WI38 (cell line): ENCODE measurements at regions not wholly inside any gene's neighbourhood (a gene's known extent, or its start where the extent isn't known, plus 50 kb on each side); places are given as distances from the start of the nearest gene placed in this dataset.
"Not testable (repeated sequence)": the region's sequence is repeated elsewhere in the genome, so short reads cannot be mapped to it uniquely, and the experiment has no call there.

ENCODE experiments used
- H3K4me3 ChIP-seq: 2 replicates; pipeline ENCODE4 v1.5.1; 2011; ENCODE audit warnings: low read depth, mild to moderate bottlenecking, control low read depth, low read length
- CTCF ChIP-seq: IDR thresholded peaks from 2 replicates; pipeline ENCODE4 v1.5.1; 2012; ENCODE audit warnings: low read depth, mild to moderate bottlenecking, control low read depth, low read length

GRCh38 chr15:93748710-93749109, 482.7 kb upstream of the MCTP2 start:
- no peak overlapping the region for H3K4me3 ChIP-seq
- no peak for TF ChIP-seq CTCF

DNA sequence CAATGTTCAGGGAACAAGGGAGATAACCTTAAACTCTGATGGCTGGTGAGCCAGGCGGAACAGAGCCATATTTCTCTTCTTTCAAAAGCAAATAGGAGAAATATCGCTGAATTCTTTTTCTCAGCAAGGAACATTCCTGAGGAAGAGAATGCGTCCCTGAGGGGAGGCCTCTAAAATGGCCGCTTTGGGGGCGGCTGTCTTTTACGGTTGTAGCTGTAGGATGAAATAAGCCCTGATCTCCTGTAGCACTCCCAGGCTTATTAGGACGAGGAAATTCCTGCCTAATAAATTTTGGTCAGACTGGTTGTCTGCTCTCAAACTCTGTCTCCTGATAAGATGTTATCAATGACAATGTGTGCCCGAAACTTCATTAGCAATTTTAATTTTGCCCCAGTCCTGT, 496.4 kb upstream of the MCTP2 start:
- H3K4me3 ChIP-seq: not testable (repeated sequence)

DNA sequence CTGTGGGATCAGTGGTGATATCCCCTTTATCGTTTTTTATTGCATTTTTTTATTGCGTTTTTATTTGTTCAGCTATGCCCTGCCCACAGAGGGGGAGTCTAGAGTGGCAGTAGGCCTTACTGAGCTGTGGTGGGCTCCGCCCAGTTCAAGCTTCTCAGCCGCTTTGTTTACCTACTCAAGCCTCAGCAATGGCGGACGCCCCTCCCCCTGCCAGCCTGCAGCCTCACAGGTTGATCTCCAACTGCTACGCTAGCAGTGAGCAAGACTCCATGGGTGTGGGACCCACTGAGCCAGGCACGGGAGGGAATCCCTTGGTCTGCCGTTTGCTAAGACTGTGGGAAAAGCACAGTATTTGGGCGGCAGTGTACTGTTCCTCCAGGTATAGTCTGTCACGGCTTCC, 500.6 kb upstream of the MCTP2 start:
- no peak for TF ChIP-seq CTCF
- no peak overlapping the region for H3K4me3 ChIP-seq

DNA sequence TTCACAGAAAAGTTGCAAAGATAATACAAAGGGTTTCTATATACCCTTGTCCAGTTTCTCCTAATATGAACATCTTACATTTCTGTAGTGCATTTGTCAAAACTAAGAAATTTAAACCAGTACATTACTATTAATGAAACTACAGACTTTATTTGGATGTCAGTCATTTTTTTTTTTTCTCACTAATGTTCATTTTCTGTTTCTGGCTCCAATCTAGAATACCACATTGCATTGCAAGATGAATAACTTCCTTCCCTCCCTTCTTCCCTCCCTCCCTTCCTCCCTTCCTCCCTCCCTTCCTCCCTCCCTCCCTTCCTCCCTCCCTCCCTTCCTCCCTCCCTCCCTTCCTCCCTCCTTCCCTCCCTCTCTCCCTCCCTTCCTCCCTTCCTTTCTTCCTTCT, 509.2 kb upstream of the MCTP2 start:
- TF ChIP-seq CTCF: no peak
- no peak overlapping the region for H3K4me3 ChIP-seq

- TF ChIP-seq CTCF: no peak
- H3K4me3 ChIP-seq: no peak overlapping the region
Observed at GRCh38 chr15:93720607-93721006, 510.8 kb upstream of the MCTP2 start.

DNA sequence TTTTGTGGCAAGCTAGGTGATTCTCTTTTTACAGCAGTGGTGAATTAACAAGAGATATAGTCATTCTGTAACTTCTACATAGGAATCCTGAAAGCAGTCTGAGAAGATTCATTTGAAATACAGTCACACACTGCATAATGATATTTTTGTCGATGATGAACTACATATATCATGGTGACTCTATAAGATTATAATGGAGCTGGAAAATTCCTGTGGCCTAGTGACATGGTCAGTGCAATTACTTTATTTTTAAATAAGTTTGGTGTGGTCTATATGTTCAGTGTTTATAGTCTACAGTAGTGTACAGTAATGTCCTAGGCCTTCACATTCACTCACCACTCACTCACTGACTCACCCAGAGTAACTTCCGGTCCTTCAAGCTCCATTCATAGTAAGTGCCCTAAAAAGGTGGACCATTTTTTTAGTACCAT, 511.4 kb upstream of the MCTP2 start:
- no peak overlapping the region for H3K4me3 ChIP-seq
- TF ChIP-seq CTCF: no peak

DNA sequence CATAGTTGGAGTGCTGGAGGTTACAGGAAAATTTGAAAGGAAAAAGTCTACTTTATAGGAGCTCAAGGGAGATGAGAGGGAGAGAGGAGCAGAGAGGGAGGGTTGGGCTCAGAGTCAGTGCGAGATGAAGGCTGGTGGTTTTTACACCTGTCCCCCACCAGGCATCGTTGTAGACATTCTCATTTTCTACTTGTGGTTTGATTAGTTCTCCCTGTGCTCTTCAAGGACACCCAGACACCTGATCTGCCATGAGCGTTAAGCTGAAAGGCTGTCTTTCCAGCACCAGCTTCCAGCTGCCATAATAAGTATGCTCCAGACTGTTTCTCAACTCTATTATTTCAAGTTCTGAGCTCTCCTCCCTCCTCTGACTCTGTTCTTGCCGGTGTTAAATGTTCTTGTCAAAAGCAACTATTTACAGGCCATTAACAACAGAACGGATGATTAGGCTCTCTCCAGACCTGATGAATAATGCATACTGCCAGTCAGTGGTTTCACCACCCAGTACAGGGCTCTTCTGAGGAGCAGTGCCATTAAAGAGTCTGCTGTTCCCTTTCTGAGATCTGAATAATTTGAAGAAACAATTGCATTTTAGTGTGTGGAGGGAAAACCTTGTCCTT, 514.6 kb upstream of the MCTP2 start:
- TF ChIP-seq CTCF: no peak
- H3K4me3 ChIP-seq: no peak overlapping the region

GRCh38 chr15:93709708-93710107, 521.7 kb upstream of the MCTP2 start:
- no peak for TF ChIP-seq CTCF
- H3K4me3 ChIP-seq: no peak overlapping the region
